PFSK-1 (cell line): ENCODE measurements at regions not wholly inside any gene's neighbourhood (a gene's known extent, or its start where the extent isn't known, plus 50 kb on each side); places are given as distances from the start of the nearest gene placed in this dataset.

Experiments
- FOXP2 ChIP-seq: optimal IDR thresholded peaks from 2 replicates; pipeline ENCODE3; 2011; ENCODE audit warnings: borderline replicate concordance, control low read depth, inconsistent platforms; ENCODE audit not compliant: insufficient read depth; ENCODE audit errors: extremely low read length, extremely low read depth
- POLR2AphosphoS5 ChIP-seq: IDR thresholded peaks from 2 replicates; pipeline ENCODE4 v1.6.1; 2012; ENCODE audit warnings: low read depth, mild to moderate bottlenecking, control low read depth, low read length, moderate library complexity
- REST ChIP-seq, 2 experiments: IDR thresholded peaks; 2 replicates each; pipeline versions ENCODE4 v1.6.1 to v1.8.0; 2011 to 2012; ENCODE audit warnings: low read depth in 2 of 2, low read length in 2 of 2, control low read depth in 1 of 2, inconsistent platforms in 1 of 2, mild to moderate bottlenecking in 1 of 2, moderate library complexity in 1 of 2; ENCODE audit not compliant: insufficient read depth in 1 of 2
- SIN3A ChIP-seq: IDR thresholded peaks from 2 replicates; pipeline ENCODE4 v1.6.1; 2012; ENCODE audit warnings: mild to moderate bottlenecking, low read length, moderate library complexity, borderline replicate concordance; ENCODE audit not compliant: insufficient read depth
- TAF1 ChIP-seq: IDR thresholded peaks from 2 replicates; pipeline ENCODE4 v1.6.1; 2012; ENCODE audit warnings: low read length, control low read depth, borderline replicate concordance; ENCODE audit not compliant: insufficient read depth

GRCh38 chr2:153403940-153404339 is 74.6 kb downstream of the RPRM start:
- TF ChIP-seq SIN3A (no peak), TAF1 (no peak), POLR2AphosphoS5 (no peak), FOXP2 (no peak), REST (IDR thresholded peaks at IDR 0.05; ENCODE audit: insufficient read depth in 1 of 2, low read depth in 2 of 2, low read length in 2 of 2) (no peak)

DNA sequence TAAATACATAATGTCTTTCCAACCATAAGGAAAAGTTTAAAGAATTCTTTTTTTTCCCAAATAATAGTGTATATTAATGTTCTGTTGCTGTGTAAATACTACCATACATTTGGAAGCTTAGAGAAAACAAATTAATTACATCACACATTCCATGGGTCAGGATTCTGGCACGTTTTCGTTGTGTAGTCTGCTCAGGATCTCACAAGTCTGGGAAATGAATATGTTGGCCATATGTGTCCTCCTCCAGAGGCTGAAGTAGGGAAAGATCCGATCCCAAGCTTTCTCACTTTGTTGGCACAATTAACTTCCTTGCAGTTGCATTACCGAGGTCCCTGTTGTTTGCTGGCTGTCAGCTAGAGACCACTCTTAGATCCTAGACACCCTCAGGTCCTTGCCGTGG is 83.9 kb downstream of the RPRM start:
- no peak for TF ChIP-seq REST (IDR thresholded peaks at IDR 0.05; ENCODE audit: insufficient read depth in 1 of 2, low read depth in 2 of 2, low read length in 2 of 2)
- TF ChIP-seq FOXP2 = no peak
- no peak for TF ChIP-seq TAF1
- TF ChIP-seq SIN3A = no peak
- TF ChIP-seq POLR2AphosphoS5 = no peak

DNA sequence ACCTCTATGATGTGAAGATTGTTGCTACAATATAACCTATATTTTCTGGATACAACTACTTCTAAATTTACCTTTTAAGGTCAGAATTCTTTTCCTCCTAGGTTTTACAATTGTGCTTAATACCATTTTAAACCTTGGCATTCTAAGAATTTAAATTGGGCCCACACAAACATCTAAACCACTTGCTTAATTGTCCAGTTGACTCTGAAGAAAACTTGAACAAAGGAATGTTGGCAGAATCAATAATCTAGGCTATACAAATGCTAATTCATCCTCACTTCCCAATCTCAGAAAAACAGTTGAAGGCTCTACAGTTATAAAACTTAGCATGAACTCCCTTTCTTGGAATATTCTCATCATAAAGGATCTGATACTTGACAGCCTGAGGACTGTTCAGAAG is 84.3 kb downstream of the RPRM start:
- TF ChIP-seq POLR2AphosphoS5 = no peak
- no peak for TF ChIP-seq FOXP2
- no peak for TF ChIP-seq TAF1
- no peak for TF ChIP-seq REST (IDR thresholded peaks at IDR 0.05; ENCODE audit: insufficient read depth in 1 of 2, low read depth in 2 of 2, low read length in 2 of 2)
- no peak for TF ChIP-seq SIN3A

DNA sequence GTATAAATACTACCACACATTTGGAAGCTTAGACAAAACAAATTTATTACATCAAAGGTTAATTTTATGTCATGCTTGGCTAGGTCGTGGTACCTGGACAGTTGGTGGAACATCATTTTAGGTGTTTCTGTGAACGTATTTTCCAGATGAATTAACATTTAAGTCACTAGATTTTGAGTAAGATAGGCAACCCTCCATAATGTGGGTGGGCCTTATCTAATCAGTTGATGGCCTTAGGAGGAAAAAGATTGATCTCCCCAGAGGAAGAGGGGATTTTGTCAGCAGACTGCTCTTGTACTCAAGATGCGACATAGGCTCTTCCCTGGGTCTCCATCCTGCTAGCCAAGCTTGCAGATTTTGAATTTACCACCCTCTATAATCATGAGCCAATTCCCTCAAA is 85.0 kb downstream of the RPRM start:
- no peak for TF ChIP-seq REST (IDR thresholded peaks at IDR 0.05; ENCODE audit: insufficient read depth in 1 of 2, low read depth in 2 of 2, low read length in 2 of 2)

DNA sequence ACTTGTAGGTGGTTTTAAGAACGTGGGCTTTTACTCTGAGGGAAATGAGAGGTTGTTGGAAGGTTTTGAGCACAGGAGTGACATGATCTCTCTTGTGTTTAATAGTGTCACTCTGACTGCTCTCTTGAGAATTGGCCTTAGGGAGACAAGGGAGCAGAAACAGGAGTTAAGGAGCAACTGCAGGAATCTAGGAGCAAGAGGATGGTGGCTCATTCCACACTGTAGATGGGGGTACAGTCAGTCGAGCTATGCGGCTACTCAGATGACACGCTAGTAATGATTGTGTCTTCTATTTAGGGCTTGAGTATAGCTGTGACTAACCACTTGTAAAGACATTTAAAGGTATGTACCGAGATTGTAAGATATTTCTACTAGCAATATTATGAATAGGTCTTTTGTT is 87.4 kb downstream of the RPRM start:
- TF ChIP-seq TAF1 (no peak), REST (IDR thresholded peaks at IDR 0.05; ENCODE audit: insufficient read depth in 1 of 2, low read depth in 2 of 2, low read length in 2 of 2) (no peak), FOXP2 (no peak), POLR2AphosphoS5 (no peak), SIN3A (no peak)
